GM19351 (cell line): ENCODE measurements at regions not wholly inside any gene's neighbourhood (a gene's known extent, or its start where the extent isn't known, plus 50 kb on each side); places are given as distances from the start of the nearest gene placed in this dataset.
"Not testable (repeated sequence)": the region's sequence is repeated elsewhere in the genome, so short reads cannot be mapped to it uniquely, and the experiment has no call there.

Source experiments
- ATAC-seq: cut with Tn5 transposase; IDR thresholded peaks from one replicate; pipeline ENCODE4 v1.9.1; 2021; ENCODE audit warnings: mild to moderate bottlenecking, moderate library complexity; ENCODE audit not compliant: unreplicated experiment

GRCh38 chr2:150120326-150120955 is 367.0 kb downstream of the RND3 start:
- no peak for ATAC-seq

GRCh38 chr2:150119819-150120218 is 367.6 kb downstream of the RND3 start:
- no peak for ATAC-seq

- not testable (repeated sequence) for ATAC-seq
Observed at GRCh38 chr2:150114089-150114488, 373.4 kb downstream of the RND3 start.

- no peak for ATAC-seq
Observed at GRCh38 chr2:150110548-150110947, 376.9 kb downstream of the RND3 start.

- no peak for ATAC-seq
Observed at GRCh38 chr2:150109912-150110311, 377.6 kb downstream of the RND3 start.

GRCh38 chr2:150109028-150109427 is 378.4 kb downstream of the RND3 start:
- no peak for ATAC-seq

GRCh38 chr2:150107816-150108215 is 379.7 kb downstream of the RND3 start:
- no peak for ATAC-seq

GRCh38 chr2:150107170-150107569 is 380.3 kb downstream of the RND3 start:
- ATAC-seq: no peak

GRCh38 chr2:150101947-150102346 is 385.5 kb downstream of the RND3 start:
- ATAC-seq: no peak

GRCh38 chr2:150100834-150101233 is 386.6 kb downstream of the RND3 start:
- no peak for ATAC-seq

- ATAC-seq: no peak
Observed at GRCh38 chr2:150100336-150100735, 387.1 kb downstream of the RND3 start.

- no peak for ATAC-seq
Observed at GRCh38 chr2:150099805-150100204, 387.7 kb downstream of the RND3 start.

- no peak for ATAC-seq
Observed at GRCh38 chr2:150097901-150098531, 389.5 kb downstream of the RND3 start.

- ATAC-seq: no peak
Observed at GRCh38 chr2:150097402-150097801, 390.1 kb downstream of the RND3 start.

GRCh38 chr2:150095361-150096095 is 391.9 kb downstream of the RND3 start:
- no peak for ATAC-seq

GRCh38 chr2:150091846-150092245 is 395.6 kb downstream of the RND3 start:
- no peak for ATAC-seq

- ATAC-seq: no peak
Observed at GRCh38 chr2:150090031-150090430, 397.4 kb downstream of the RND3 start.

- ATAC-seq: no peak
Observed at GRCh38 chr2:150088538-150088937, 398.9 kb downstream of the RND3 start.

- no peak for ATAC-seq
Observed at GRCh38 chr2:150085478-150085877, 402.0 kb downstream of the RND3 start.

- no peak for ATAC-seq
Observed at GRCh38 chr2:150081775-150082481, 405.5 kb downstream of the RND3 start.

- ATAC-seq: no peak
Observed at GRCh38 chr2:150076281-150076680, 411.2 kb downstream of the RND3 start.

GRCh38 chr2:150075831-150076230 is 411.6 kb downstream of the RND3 start:
- no peak for ATAC-seq
